Prostate gland (tissue), 2 donors: ENCODE measurements at regions not wholly inside any gene's neighbourhood (a gene's known extent, or its start where the extent isn't known, plus 50 kb on each side); places are given as distances from the start of the nearest gene placed in this dataset.

Experiments
- CTCF ChIP-seq, 4 experiments: fragments of 200-600 bp in 2 of 4; fragments of 450-650 bp in 2 of 4; sonication (generic) in 2 of 4; IDR thresholded peaks; 1 replicate in 3 of 4; 2 replicates in 1 of 4; pipeline ENCODE4 v1.5.1; 2016 to 2019; ENCODE audit warnings: antibody characterized with exemption in 4 of 4, mild to moderate bottlenecking in 2 of 4, moderate library complexity in 2 of 4
- POLR2A ChIP-seq: fragments of 450-650 bp; IDR thresholded peaks from one replicate; pipeline ENCODE4 v1.6.1; 2016; ENCODE audit warnings: antibody characterized with exemption, mild to moderate bottlenecking
- POLR2AphosphoS5 ChIP-seq: sonication (generic); formaldehyde crosslinking; IDR thresholded peaks from one replicate; pipeline ENCODE4 v1.6.1; 2017; ENCODE audit warnings: antibody characterized with exemption

GRCh38 chr3:94307588-94307987 is 244.7 kb downstream of the NSUN3 start:
- no peak for TF ChIP-seq POLR2A
- no peak for TF ChIP-seq CTCF (IDR thresholded peaks at IDR 0.05)
- TF ChIP-seq POLR2AphosphoS5: no peak
